ENCODE measurements at regions not wholly inside any gene's neighbourhood (a gene's known extent, or its start where the extent isn't known, plus 50 kb on each side); places are given as distances from the start of the nearest gene placed in this dataset.

DNA sequence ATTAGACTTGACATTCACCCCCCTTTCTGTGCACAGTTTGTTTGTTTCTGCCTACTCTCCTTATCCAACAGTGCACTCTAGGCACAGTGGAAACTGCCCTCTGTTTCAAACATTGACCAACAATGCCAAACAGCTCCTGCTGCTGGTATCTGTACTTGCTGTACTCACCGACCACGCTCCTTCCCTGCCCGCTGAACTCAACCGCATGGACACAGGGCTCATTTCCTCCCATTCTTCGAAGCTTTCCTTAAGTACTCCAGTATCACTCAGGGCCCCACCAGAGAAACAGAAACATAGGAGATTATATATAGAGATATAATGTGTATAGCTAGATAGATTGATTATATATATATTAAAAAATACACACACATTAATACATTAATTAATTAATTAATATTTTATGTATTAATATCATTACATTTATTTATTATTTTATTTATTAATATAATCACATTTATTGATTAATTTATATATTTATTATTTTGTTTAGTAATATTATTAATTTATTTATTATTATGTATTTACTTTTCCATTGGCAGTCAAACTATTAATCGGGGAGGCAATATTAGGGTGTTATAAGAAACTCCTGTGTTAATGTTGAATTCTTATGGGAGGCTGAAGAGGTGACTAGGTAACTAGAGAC is 1528.2 kb downstream of the EFNB2 start:
- no peak for DNase-seq (ENCODE audit: low spot score)
- intact Hi-C loops (cut with DNase I), result no loop called here

DNA sequence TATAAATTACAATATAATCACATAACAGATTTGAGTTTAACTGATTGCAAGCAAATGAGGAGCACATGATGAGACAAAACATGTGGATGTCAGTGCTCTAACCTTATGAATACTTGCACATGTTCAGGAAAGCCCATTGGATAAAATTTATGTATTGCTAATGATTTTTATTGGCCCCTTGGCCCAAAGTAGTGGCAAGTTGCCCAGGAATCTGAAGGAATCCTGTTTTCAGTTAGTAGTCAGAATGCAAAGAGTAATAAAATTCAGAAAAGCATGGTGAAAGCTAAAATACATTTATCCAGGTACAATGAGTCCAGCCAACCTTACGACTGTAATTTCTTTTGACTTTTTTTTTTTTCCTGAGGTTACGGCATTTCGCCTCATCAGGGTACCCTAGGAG is 1539.4 kb downstream of the EFNB2 start:
- intact Hi-C loops (cut with DNase I), result no loop called here
- no peak for DNase-seq (ENCODE audit: low spot score)

DNA sequence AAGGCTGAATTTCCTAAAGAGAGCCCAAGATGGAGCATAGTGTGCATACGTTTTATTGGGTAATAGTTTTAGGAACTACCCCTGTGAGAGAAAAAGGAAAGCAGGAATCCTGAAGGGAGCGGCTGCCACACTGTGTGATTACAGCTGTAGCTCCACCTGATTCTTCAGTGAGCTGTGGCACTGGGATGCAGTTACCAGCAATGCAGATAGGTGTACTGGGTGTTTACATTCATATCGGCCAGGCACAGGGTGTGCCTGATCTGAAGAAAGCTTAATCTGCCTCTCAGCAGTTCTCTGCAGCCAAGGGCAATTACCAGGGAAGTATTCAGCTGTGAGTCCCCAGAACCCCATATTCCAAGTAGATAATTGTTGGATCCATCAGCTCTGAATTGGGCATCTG is 1541.8 kb downstream of the EFNB2 start:
- DNase-seq (ENCODE audit: low spot score), result no peak
- intact Hi-C loops (cut with DNase I), result no loop called here

DNA sequence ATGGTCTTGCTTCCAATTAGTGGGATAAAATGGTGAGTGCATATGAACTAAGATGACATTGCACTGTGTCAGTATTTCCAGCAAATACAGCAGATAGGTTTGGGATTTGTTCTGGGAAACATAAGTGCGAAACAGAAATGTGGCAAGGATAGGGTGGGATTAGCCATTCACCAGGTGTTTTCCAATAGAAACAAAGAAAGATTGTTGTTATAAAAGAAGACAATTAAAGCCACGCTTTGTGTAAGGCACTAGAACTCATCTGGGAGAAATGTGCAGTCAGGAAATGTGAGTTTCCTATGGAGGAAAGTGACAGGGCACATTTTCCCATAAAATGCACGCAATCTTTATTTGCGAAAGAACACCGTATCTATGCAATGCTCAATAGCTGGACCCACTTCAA is 1547.8 kb downstream of the EFNB2 start:
- DNase-seq (ENCODE audit: low spot score), result no peak
- intact Hi-C loops (cut with DNase I), result no loop called here

DNA sequence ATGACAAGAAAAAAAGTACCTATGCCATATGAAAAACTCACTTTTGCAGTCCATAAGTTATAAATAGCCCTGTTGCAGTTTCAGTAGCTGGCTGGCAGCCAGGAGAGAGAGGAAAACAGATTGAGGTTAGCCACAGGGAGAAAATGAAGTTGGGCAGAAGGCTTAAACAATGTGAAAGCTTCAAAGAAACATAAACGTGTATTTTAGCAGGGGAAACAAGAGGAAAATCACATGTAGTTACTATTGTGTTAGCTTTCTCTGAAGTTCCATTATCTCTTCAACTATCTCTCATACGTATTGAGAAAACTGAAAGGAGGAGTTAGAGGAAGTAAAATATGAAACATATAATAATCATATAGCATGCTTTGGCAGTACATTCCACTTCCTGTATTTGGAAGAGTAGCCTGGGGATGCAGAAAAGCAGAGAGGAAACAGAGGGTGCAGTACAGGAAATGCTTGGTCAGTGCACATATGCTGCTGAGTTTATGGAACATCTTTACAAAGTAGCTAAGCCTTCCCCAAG is 1551.1 kb downstream of the EFNB2 start:
- DNase-seq (ENCODE audit: low spot score), result no peak
- intact Hi-C loops (cut with DNase I), result no loop called here

DNA sequence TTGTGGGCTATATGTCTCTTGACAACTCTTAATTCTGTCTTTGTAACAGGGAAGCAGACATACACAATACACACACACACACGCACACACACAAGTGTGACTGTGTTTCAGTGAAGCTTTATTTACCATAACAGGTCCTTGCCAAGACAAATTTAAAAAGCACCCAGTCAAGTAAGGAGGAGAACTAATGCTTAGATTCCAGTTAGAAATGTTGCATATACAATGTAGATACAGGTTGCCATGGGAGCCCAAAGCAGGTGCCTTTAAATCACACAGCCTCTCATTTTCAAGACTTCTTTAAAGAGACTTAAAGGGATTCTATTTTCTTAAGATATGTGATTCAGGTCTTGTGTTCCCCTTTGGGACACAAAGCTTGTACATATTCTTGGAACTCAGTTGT is 1551.9 kb downstream of the EFNB2 start:
- DNase-seq (ENCODE audit: low spot score), result no peak
- intact Hi-C loops (cut with DNase I), result no loop called here

DNA sequence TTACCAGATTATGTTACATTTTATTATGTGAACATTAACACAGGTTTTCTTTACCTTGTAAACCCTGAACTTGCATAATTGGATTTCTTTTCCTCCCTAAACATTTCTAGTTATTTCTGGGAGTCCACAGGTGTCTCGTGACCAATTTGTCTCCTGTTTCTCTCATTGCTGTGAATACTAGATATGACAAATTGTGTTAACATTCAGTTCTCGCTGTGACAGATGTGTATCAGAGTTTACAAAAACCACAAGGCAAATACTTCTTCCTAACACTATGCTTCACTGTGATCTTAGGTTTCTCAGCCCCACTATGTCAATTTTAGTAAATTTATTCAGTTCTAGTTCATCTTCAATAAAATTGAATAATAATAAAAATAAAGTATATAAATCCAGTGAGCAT is 1554.9 kb downstream of the EFNB2 start:
- intact Hi-C loops (cut with DNase I), result no loop called here

DNA sequence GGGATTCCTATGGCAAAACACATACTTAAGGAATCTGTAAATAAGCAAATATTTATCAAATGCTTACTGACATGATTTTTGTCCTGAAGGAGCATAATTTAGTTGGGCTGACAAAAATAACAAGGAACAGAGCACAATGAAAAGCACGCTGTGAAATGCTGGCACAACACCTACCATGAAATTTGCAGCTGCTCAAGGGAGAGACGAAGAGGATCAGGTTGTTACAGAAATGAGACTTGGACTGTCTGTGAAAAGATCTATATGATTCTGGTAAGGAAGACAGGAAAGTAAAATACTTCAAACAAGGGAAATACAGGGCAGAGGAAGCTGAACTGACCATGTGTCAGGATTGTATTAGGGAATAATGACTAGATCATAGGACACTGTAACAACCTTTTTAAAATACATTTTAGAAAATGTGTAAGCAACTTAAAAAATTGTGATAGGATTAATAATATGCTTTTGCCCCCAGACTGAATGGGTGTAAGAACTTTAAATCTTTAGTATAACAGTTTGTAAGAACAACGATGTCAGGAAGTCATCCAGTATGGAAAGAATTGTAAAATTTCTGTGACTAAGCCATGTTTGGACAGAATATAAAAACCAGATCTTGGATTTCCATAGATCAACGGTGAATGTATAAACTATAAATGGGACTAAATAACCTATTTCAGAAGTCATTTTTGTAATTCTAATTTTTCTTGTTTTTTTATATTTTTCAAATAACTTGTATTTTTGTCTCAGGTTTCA is 1556.0 kb downstream of the EFNB2 start:
- intact Hi-C loops (cut with DNase I), result no loop called here
- DNase-seq (ENCODE audit: low spot score), result no peak

More for the DNA sequence above, 1554.9 kb downstream of the EFNB2 start:
- no peak for DNase-seq (ENCODE audit: low spot score)

DNA sequence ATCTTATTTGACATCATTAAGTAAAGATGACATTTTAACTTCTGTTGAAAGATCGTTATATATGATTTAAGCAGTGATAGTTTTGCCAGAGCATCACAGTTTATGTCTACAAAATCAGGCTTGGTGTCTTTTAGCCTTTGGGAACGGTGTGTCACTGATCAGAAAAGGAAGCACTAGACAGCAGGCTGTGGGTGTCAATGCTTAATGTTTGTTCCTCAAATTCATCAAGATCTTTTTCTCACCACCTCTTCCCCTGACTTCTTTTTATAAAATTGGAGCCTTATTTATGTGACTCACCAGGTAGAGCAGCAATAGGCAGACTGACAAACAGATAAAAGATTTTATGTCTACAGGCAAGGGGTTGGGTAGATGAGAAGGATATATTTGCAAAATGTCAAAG is 1558.5 kb downstream of the EFNB2 start:
- DNase-seq (ENCODE audit: low spot score), result no peak
- intact Hi-C loops (cut with DNase I), result no loop called here

DNA sequence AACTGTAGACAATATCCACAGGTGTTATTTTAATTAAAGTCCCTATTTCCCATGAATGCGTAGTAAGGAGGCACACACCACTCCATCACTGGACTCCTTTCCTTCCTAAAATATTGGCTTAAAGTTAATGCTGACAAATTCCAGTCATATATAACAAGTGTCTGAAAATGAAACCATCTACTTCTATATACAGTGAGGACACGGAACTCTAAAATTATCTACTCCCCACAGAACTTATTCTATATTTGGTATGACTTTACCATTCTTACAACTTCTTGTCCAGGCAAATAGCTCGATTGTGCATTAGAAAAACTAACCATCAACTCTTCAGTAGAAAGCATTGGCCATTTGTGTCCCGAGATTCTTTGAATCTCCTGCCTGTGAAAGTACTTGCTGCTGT is 1560.2 kb downstream of the EFNB2 start:
- DNase-seq (ENCODE audit: low spot score), result no peak
- intact Hi-C loops (cut with DNase I), result no loop called here

DNA sequence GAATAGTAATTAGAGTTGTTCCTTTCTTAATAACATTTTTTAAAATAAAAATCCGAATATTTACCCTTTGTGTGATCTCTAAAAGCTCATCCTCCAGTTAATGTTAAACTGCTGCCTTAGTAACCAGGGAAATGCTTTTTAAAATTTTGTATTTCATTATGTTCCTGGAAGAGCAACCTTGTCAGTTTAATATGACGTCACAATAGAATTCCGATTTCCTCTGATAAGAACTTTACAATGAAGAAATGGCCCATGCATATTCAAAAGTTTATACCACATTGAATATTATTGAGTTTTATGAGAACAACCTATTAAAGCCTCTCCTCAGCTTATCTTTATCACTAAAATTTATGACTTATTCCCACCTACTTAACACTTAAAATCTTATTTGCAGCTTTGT is 1566.6 kb downstream of the EFNB2 start:
- intact Hi-C loops (cut with DNase I), result no loop called here
- no peak for DNase-seq (ENCODE audit: low spot score)

DNA sequence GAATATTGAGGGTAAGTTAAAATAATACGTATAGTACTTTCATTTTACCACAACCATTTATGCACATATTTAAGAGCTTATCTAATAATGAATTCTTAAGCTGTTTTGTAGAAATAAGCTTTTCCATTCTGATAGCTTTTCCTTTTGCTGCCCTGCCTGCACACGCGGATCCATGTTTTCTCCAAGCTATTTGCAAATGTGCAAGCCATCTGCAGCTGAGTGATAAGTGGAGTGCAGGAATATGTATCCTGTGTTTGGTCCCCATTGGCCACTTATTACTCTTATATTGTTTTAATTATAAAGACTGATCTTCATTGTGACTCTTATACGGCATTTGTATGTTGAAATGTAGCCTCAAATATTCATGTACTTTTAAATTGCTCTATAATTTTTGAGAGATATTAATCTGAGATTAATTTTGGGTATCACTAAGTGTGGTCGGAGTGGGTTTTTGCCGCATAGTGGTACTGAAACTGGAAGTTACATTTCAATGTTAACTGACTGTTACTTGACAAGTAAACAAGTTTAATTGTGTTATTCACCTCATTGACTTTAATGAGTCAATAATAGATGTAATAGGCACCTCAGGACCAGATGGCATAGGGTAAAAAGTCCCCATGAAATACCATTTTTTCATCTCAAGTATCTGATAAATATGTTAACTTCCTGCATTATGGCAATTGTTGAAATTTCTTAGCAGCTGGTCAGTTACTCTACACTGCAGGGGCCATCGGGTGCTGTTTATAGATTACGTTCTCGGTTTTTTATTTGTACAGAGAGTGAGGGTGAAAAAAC is 1567.4 kb downstream of the EFNB2 start:
- intact Hi-C loops (cut with DNase I), result no loop called here
- DNase-seq (ENCODE audit: low spot score), result no peak

DNA sequence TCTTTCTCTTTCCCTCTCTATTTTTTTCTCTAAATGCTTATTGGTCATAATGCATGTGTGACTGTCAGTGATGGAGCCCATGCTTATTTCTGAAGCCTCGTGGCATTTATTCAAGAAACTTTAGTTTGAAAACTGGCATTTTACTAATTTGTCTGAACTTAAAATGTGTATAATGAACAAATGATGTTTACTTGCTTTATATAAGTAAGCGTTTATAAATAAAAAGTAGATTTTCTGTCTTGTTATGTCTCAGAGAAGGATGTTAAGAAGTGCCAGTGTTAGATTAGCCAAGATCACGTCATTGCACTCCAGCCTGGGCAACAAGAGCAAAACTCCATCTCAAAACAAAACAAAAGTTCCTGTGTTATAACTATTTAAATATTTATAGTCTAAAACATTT is 1568.1 kb downstream of the EFNB2 start:
- DNase-seq (ENCODE audit: low spot score), result no peak
- intact Hi-C loops (cut with DNase I), result no loop called here

DNA sequence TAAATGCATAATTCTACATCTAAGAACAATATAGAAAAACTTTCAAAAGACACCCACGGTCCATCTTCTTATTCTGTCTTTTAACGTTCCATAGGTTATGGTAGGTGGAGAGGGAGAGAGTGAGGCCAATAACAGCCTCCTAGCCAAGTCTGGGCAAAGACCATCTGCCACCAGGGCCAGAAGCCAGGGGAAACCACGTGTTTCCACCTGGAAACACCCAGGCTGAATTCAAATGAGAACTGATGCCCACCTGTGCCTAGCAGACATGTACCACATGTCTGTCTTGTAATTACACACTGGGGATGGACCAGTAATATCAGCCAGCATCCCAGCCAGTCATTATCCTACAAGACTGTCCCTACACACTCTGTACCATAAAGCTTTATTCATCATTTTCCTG is 1573.1 kb downstream of the EFNB2 start:
- intact Hi-C loops (cut with DNase I), result no loop called here
- no peak for DNase-seq (ENCODE audit: low spot score)

DNA sequence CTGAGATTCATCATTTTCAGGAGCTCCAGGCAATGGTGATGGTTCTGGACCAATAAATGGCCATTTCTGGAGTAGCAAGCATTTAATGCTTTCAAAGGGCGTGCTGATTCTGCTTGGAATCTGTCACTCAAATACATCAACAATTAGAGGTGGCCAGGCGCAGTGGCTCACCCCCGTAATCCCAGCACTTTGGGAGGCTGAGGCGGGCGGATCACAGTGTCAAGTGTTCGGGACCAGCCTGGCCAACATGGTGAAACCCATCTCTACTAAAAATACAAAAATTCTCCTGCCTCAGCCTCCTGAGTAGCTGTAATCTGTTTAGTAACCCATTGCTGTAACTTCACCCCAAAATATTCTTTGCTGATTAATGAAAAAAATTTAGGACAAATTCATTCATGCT is 1574.2 kb downstream of the EFNB2 start:
- DNase-seq (ENCODE audit: low spot score), result peak; percentile 64
- intact Hi-C loops (cut with DNase I), result no loop called here

DNA sequence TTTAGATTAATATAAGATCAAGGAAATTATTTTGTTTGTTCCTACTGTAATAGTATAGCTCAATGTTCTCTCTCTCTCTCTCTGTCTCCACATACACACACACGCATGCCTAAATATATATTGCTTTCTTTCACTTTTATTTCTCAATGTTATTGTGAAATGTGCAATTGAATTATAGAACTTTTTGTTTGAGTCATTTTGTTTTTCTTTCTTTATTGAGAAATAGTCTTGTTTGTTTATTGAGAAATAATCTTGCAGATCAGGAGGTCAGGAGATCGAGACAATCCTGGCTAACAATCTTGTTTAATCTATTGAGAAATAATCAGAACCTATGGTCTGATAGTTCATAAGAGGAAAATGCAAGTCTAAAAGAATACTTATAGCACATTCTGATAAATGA is 1581.3 kb downstream of the EFNB2 start:
- no peak for DNase-seq (ENCODE audit: low spot score)

DNA sequence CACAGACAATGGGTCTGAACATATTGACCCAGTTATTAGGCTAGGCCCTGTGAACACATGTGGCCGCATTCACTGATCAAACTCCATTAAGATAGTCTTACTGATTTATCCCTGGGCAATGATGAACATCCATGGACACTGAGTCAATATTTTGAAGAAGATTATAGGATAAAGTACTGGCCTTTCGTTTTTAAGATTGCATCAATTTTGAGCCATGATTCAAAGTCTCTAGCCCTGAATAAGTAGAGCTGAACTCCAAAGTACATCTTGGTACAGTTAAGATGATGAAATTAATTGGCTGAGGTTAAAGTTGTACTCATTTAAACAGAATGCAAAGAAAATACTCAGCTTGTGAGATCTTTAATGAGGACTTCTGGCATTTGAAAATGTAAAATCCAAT is 1581.9 kb downstream of the EFNB2 start:
- no peak for DNase-seq (ENCODE audit: low spot score)
- intact Hi-C loops (cut with DNase I), result no loop called here

More for the DNA sequence above, 1581.3 kb downstream of the EFNB2 start:
- intact Hi-C loops (cut with DNase I), result no loop called here

DNA sequence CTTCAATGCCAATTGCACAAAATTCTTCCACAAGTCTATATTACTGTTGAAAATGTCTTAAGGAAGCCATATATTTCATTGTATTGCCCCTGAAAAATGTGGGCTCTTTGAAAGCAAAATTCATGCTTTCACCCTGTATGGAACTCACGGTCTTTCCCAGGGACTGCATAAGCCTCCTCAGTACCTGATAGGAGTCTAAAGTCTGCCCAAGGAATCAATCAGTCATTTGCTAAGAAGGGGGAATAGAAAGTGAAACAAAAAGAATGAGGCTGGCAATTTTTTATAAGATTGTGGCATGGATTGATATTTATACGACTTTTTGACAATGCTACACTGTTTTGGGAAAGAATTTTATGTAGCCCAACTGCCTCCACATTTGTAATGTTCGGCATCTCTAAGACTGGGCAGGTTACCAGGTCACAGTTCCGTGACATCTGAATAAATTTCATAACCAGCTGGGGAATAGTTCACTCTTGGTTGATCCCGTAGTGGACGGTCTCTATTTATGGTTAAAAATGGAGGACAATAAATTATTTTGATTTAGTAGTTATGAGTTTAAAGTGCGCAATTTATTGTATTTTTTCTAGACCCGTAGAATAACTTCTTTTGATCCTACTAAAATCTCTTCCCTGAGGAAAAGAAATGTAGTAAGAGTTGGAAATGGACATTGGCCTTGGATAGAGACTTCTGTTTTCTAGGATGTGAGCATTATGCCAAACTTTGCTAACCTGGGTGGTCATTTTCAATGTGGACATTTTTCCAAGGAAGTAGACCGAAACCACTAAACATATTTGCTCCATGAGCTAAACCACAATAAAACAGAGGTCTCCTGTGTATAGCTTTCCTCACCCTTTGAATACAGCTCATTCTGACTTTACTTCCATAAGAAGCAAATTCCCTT is 1585.4 kb downstream of the EFNB2 start:
- DNase-seq (ENCODE audit: low spot score), result no peak
- intact Hi-C loops (cut with DNase I), result no loop called here

DNA sequence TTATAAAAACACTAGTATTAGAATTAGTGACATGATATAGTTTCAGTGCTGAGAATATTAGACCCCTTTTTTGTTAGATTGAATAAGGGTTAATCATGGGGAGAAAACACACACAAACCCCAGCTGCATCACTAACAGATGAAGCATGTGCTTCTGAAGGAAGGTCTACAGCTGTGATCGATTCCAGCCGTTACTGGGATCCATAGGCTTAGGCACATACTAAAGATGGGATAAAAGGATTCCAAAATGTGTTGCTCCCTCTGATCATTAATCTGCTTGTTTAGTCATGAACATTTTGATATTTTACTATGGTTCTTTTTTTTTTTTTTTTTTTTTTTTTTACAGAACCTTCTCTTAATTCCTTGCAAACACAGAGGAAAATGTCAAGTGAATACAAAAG is 1591.3 kb downstream of the EFNB2 start:
- no peak for DNase-seq (ENCODE audit: low spot score)
- intact Hi-C loops (cut with DNase I), result no loop called here

Measured in posterior vena cava (tissue), 2 donors.